Epithelial cell of proximal tubule (primary cell): ENCODE measurements at regions not wholly inside any gene's neighbourhood (a gene's known extent, or its start where the extent isn't known, plus 50 kb on each side); places are given as distances from the start of the nearest gene placed in this dataset.

Experiments used
- DNase-seq: peaks from one replicate; pipeline ENCODE4 v3.0.0-alpha.2; 2011; ENCODE audit warnings: low read depth
- H3K4me3 ChIP-seq: 2 replicates; pipeline ENCODE4 v1.5.1; 2011; ENCODE audit warnings: low read depth, mild to moderate bottlenecking, low read length
- CTCF ChIP-seq: conservative IDR thresholded peaks from 2 replicates; pipeline ENCODE4 v1.5.1; 2012; ENCODE audit warnings: low read depth, mild to moderate bottlenecking, low read length

GRCh38 chr12:4202918-4203317, 70.6 kb upstream of the CCND2 start:
- H3K4me3 ChIP-seq: no peak overlapping the region
- no peak for DNase-seq
- TF ChIP-seq CTCF: no peak

- DNase-seq: no peak
- no peak for TF ChIP-seq CTCF
- no peak overlapping the region for H3K4me3 ChIP-seq
Observed at GRCh38 chr12:4202487-4202886, 71.1 kb upstream of the CCND2 start.

GRCh38 chr12:4201333-4202100, 72.0 kb upstream of the CCND2 start:
- no peak for TF ChIP-seq CTCF
- no peak overlapping the region for H3K4me3 ChIP-seq
- DNase-seq: no peak

- no peak overlapping the region for H3K4me3 ChIP-seq
- no peak for TF ChIP-seq CTCF
Observed at GRCh38 chr12:4197922-4198763, 75.4 kb upstream of the CCND2 start.

GRCh38 chr12:4196805-4197420, 76.6 kb upstream of the CCND2 start:
- no peak overlapping the region for H3K4me3 ChIP-seq
- no peak for TF ChIP-seq CTCF
- no peak for DNase-seq

More at GRCh38 chr12:4197922-4198763, 75.4 kb upstream of the CCND2 start:
- no peak for DNase-seq

GRCh38 chr12:4194668-4195067, 78.9 kb upstream of the CCND2 start:
- no peak for TF ChIP-seq CTCF
- no peak for DNase-seq
- no peak overlapping the region for H3K4me3 ChIP-seq
